Neural progenitor cell (in vitro differentiated cells): ENCODE measurements at regions not wholly inside any gene's neighbourhood (a gene's known extent, or its start where the extent isn't known, plus 50 kb on each side); places are given as distances from the start of the nearest gene placed in this dataset.

Experiments used
- CTCF ChIP-seq: fragments of 200-600 bp; sonication (generic); IDR thresholded peaks from 2 replicates; pipeline ENCODE4 v1.5.1; 2017; ENCODE audit warnings: antibody characterized with exemption, mild to moderate bottlenecking
- EZH2 ChIP-seq: fragments of 200-600 bp; sonication (generic); IDR thresholded peaks from 2 replicates; pipeline ENCODE4 v1.6.1; 2017; ENCODE audit warnings: antibody characterized with exemption, mild to moderate bottlenecking, moderate library complexity

DNA sequence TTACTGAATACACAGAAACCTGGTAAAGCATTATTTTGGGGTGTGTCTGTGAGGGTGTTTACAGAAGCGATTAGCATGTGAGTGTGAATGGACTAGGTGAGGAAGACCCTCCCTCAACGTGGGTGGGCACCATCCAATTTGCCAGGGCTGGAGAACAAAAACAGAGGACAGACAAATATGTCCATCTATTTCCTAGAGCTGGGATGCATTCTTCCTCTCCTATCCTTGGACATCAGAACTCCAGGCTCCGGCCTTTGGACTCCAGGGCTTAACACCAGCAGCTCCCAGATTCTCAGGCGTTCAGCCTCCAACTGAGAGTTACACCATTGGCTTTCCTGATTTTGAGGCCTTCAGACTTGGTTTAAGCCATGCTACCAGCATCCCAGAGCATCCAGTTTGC is 65.8 kb upstream of the CHD1 start:
- TF ChIP-seq CTCF, result no peak
- TF ChIP-seq EZH2, result no peak
